Ovary (tissue), 3 donors: ENCODE measurements at regions not wholly inside any gene's neighbourhood (a gene's known extent, or its start where the extent isn't known, plus 50 kb on each side); places are given as distances from the start of the nearest gene placed in this dataset.
A peak's percentile ranks its signal among the peaks of the same experiment; 100 is the strongest.

Experiments
- CTCF ChIP-seq, 3 donors: fragments of 450-650 bp in 2 of 3; fragments of 200-600 bp in 1 of 3; IDR thresholded peaks; one replicate each; pipeline versions ENCODE4 v1.5.1 to v1.8.0; 2016 to 2022; ENCODE audit warnings: antibody characterized with exemption in 3 of 3, mild to moderate bottlenecking in 1 of 3
- EP300 ChIP-seq: sonication (generic); formaldehyde crosslinking; IDR thresholded peaks from one replicate; pipeline ENCODE4 v1.6.1; 2017; ENCODE audit warnings: antibody characterized with exemption
- POLR2A ChIP-seq: fragments of 450-650 bp; IDR thresholded peaks from one replicate; pipeline ENCODE4 v1.6.1; 2017; ENCODE audit warnings: antibody characterized with exemption, mild to moderate bottlenecking, moderate library complexity
- donor health status: DM: no; HTN: no; CAD: no.

DNA sequence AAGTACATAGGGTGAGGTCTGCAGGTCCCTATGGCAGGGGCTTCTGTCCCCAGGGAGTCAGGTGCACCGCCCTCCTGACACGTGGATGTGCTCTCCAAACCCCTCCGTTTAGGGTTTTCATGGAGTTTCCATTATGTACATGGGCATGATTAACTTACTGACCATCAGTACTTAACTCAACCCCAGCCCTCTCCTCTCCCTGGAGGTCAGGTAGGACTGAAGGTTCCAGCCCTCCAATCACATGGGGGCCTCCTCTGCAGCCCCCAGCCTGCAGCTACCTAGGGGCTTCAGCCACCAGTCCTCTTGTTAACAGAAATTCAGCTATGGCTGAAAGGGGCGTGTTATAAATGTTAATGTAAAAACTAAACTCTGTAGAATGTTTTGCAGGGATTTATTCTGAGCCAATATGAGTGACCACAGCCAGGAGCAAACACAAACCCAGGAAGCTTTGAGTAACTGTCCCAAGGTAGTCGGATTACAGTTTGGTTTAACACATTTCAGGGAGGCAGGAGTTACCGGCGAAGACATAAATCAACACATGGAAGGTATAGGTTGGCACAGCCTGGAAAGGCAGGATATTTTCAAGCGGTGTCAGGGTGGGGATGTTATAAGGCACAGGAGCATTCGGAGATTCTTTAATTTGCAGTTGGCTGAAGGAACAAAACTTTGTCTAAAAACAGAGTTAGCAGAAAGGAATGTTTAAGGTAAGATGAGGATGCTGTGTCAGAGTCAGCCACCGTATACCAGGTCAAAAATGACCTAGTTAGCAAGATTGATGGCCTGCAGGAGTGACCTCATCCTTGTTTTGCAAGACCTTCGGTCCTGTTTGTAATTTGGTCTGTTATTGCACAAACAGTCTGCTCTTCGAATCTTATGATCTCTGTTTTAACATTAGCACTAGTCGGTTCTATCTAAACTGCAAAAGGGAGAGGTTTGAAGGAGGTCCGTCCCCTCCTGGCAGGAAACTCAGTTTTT lies 75.2 kb downstream of the TNFAIP2 start:
- TF ChIP-seq EP300 = peak; percentile 61
- TF ChIP-seq CTCF (IDR thresholded peaks at IDR 0.05) = no peak
- no peak for TF ChIP-seq POLR2A
